Activated naive CD4-positive, alpha-beta T cell treated with anti-CD3 and anti-CD28 coated beads, Interleukin-2, amount 50 U/mL, for 72 hours (primary cell): ENCODE measurements at regions not wholly inside any gene's neighbourhood (a gene's known extent, or its start where the extent isn't known, plus 50 kb on each side); places are given as distances from the start of the nearest gene placed in this dataset.

Experiments used
- ATAC-seq, 2 donors: fragments of 150-1000 bp; cut with Tn5 transposase; 2 replicates each; pipeline ENCODE4 v1.10.0; 2021; ENCODE audit warnings: mild to moderate bottlenecking in 2 of 2, moderate library complexity in 2 of 2
- DNase-seq, 2 donors: peaks; one replicate each; pipeline ENCODE4 v3.0.0; 2021 to 2022; ENCODE audit warnings: low spot score in 2 of 2
- H3K27ac Mint-ChIP-seq, 2 donors: one replicate each; pipeline ENCODE4 v1.8.0; 2022; ENCODE audit warnings: mild to moderate bottlenecking in 2 of 2, mixed read lengths in 2 of 2
- H3K36me3 Mint-ChIP-seq, 2 donors: one replicate each; pipeline ENCODE4 v1.8.0; 2022; ENCODE audit warnings: mixed read lengths in 2 of 2
- H3K9me3 Mint-ChIP-seq, 2 donors: one replicate each; pipeline ENCODE4 v1.8.0; 2022; ENCODE audit warnings: mixed read lengths in 2 of 2

GRCh38 chr20:10157549-10157948, 61.1 kb upstream of the SNAP25 start:
- H3K27ac Mint-ChIP-seq = no peak overlapping the region
- DNase-seq = no peak
- ATAC-seq = no peak
- H3K9me3 Mint-ChIP-seq = peaks cover 5 to 29% of the 10 kb centered on the region in 2 donors
- peaks cover 0 to 11% of the 10 kb centered on the region in 2 donors for H3K36me3 Mint-ChIP-seq

GRCh38 chr20:10167040-10167439, 51.6 kb upstream of the SNAP25 start:
- DNase-seq (no peak), ATAC-seq (no peak)
- Mint-ChIP-seq H3K36me3 (peaks cover 0 to 6% of the 10 kb centered on the region in 2 donors), H3K9me3 (peaks cover 15 to 22% of the 10 kb centered on the region in 2 donors), H3K27ac (no peak overlapping the region)

GRCh38 chr20:10167594-10167993, 51.0 kb upstream of the SNAP25 start:
- DNase-seq (no peak), ATAC-seq (no peak)
- H3K27ac Mint-ChIP-seq = no peak overlapping the region
- H3K9me3 Mint-ChIP-seq = peaks cover 12 to 22% of the 10 kb centered on the region in 2 donors
- peaks cover 0 to 10% of the 10 kb centered on the region in 2 donors for H3K36me3 Mint-ChIP-seq
